Activated CD4-positive, alpha-beta T cell treated with anti-CD3 and anti-CD28 coated beads, Interleukin-2, amount 50 U/mL, for 48 hours (primary cell): ENCODE measurements at regions not wholly inside any gene's neighbourhood (a gene's known extent, or its start where the extent isn't known, plus 50 kb on each side); places are given as distances from the start of the nearest gene placed in this dataset.
A peak's percentile ranks its signal among the peaks of the same experiment; 100 is the strongest.

Source experiments
- DNase-seq, 2 experiments: peaks; one replicate each; pipeline ENCODE4 v3.0.0-alpha.2; 2020

GRCh38 chr18:50492097-50492496 lies 67.8 kb upstream of the MAPK4 start:
- DNase-seq = no peak

DNA sequence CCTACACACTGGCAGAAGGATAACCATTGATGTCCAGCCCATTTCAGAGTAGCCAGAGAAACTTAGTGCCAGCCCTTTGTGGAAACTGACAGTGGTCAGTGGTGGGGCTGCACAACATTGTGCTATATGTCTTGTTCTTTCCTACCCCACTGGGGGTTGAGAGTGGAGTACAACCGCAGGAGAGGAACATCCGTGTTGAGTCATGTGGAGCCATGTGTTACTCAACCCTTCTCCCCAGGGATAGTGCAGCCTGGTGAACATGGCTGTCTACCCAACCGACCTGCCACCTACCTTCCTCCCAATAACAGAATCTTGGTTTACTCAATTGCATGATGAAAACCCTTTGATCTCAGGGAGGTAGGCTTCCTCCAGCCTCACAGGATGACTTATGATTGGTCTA lies 65.3 kb upstream of the MAPK4 start:
- no peak for DNase-seq

DNA sequence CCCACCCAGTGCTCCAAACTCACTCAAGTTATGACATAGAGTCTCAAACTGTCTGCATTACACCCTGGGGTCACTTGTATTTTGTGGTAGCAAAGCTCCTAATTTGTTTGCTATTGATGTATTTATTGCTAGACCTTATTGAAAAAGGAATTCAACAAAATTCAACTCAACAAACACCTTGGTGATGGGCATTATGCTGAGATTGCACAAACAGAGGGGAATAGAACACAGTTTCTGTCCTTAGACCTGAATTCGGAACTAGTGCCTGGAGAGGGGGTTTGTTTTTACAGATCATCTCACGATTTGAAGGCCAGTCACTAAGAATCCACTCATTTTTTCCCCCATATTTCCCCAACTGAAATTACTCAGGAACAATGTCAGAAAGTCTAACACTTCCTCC lies 53.5 kb upstream of the MAPK4 start:
- DNase-seq = no peak

GRCh38 chr18:50507120-50507590 lies 52.7 kb upstream of the MAPK4 start:
- DNase-seq = peak in 1 of 2 experiments; percentile 3

- DNase-seq = no peak
Measured at GRCh38 chr18:50508228-50508627, 51.7 kb upstream of the MAPK4 start.

DNA sequence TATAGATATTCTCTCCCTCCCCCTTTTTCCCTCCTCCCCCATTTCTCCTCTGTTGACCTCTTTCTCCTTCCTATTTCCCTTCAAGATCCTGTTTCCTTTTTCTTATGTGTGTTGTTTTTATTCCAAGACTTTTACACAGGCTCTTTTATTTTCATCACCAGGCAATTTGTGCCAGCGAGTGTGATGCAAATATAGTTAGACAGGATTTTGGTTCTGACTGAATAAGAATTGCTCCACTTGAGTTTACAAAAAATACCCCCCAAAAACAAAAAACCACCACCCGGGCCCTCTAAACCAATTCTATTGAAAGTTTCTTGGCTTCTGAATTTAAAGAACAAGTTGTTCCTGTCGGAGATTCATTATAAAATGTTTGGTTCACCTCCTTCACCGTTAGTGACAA lies 50.9 kb upstream of the MAPK4 start:
- no peak for DNase-seq
